DOHH2 (cell line): ENCODE measurements at regions not wholly inside any gene's neighbourhood (a gene's known extent, or its start where the extent isn't known, plus 50 kb on each side); places are given as distances from the start of the nearest gene placed in this dataset.

Experiments used
- CTCF ChIP-seq: fragments of 200-600 bp; sonication (generic); IDR thresholded peaks from one replicate; pipeline ENCODE4 v1.5.1; 2014; ENCODE audit warnings: antibody characterized with exemption, mild to moderate bottlenecking, low read depth, low read length; ENCODE audit not compliant: poor library complexity, severe bottlenecking
- EZH2phosphoT487 ChIP-seq: fragments of 200-600 bp; sonication (generic); IDR thresholded peaks from 2 replicates; pipeline ENCODE4 v1.6.1; 2017; ENCODE audit warnings: borderline replicate concordance, mild to moderate bottlenecking, antibody characterized with exemption, low read length, moderate library complexity, mixed read lengths

- no peak for TF ChIP-seq CTCF
- no peak for TF ChIP-seq EZH2phosphoT487
Measured at GRCh38 chr13:50453188-50453587, 390.3 kb downstream of the DLEU7 start.
